ENCODE measurements at regions not wholly inside any gene's neighbourhood (a gene's known extent, or its start where the extent isn't known, plus 50 kb on each side); places are given as distances from the start of the nearest gene placed in this dataset.
"Not testable (repeated sequence)": the region's sequence is repeated elsewhere in the genome, so short reads cannot be mapped to it uniquely, and the experiment has no call there.

- no peak for DNase-seq
These were observed 323.2 kb upstream of the COBL start for GRCh38 chr7:51639661-51640334.

DNA sequence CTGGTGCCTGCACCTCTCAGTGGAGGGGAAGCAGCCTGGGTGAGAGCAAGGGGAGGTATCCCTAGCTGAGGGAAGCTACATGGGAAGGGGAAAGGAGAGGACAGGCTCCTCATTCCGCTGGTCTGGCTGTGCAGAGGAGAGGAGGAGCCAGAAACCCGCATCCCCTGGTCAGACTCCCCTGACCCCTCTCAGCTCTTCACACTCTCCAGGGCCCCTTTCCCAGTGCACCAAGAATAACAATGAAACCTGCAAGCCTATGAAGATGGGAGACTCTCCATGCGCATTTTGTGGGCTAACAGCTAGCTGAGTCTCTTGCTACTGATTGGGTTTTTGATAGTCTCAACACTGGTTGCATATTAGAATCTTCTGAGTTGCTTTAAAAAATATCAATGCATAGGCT, 319.9 kb upstream of the COBL start:
- DNase-seq = no peak

GRCh38 chr7:51635775-51636174, 319.2 kb upstream of the COBL start:
- no peak for DNase-seq

DNA sequence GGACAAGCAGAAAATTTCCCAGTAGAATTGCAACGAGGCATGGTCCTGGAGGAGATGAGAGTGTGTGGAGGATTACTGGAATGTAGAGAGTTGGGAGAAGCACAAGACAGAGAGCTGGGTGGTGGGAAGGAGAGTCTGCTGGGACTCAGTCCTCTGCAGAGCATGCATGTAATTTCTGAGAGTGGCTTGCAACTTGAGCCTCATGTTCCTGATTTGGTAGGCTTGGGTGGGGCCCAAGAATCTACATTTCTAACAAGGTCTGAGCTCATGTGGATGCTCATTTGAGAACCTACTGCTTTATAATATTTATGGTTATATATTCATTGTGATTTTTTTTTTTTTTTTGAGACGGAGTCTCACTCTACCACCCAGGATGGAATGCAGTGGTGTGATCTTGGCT, 317.9 kb upstream of the COBL start:
- no peak for DNase-seq

- DNase-seq = no peak
These were observed 317.4 kb upstream of the COBL start for GRCh38 chr7:51634025-51634424.

DNA sequence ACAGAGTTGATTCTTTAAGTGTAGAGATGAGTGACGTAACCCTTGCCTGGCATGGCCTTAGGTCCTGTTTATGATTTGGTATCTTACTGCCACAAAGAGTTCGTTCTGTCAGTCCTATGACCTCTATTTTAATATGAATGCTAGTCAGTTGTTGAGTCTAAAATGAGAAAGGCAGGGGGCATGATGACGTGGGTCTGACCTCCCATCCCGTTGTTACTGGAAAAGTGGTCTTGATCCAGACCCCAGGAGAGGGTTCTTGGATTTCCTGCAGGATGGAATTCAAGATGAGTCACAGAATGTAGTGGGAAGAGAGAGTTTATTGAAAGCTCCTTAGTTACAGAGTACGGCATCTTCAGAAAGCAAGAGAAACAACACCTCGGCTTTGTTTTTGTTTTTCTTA, 317.0 kb upstream of the COBL start:
- DNase-seq = no peak

GRCh38 chr7:51633006-51633405, 316.4 kb upstream of the COBL start:
- DNase-seq = no peak

GRCh38 chr7:51630933-51631332, 314.3 kb upstream of the COBL start:
- no peak for DNase-seq

DNA sequence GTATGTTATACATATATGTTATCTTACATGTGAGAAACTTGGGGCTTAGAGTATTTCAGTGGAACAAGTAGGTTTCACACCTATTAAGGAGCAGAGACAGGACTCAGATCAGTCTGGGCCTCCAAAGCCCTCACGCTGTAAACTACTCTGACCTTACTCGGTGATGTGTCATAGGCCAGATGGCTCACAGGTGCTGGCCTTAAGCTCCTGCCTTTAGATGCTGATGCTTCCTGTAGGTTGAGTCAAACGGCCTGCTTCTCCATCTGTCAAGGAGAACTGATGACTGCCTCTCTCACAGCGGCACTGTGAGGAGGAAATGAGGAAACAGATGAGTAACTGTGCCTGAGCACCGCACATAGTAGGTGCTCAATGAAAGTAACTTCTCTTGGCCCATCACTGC, 312.6 kb upstream of the COBL start:
- DNase-seq = no peak

GRCh38 chr7:51621956-51622355, 305.3 kb upstream of the COBL start:
- DNase-seq = no peak

DNA sequence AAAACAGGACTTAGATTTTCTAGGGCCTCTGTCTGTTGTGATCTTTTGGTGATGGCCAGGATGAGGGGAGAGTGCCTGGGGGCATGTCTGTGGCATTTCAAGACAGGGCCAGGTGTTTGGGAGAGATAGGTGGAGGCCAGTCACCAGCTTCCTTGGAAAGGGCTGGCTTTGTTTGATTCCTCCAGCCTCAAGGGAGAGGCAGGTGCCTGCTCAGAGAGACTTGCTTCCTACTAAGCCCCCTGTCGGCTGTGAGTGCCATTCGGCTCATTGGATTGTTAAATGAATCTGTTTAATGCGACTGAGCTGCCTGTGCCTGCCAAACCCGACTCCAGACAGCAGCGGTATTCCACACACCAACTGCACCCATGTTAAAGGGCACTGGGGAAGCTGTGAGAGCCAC, 304.1 kb upstream of the COBL start:
- no peak for DNase-seq

DNA sequence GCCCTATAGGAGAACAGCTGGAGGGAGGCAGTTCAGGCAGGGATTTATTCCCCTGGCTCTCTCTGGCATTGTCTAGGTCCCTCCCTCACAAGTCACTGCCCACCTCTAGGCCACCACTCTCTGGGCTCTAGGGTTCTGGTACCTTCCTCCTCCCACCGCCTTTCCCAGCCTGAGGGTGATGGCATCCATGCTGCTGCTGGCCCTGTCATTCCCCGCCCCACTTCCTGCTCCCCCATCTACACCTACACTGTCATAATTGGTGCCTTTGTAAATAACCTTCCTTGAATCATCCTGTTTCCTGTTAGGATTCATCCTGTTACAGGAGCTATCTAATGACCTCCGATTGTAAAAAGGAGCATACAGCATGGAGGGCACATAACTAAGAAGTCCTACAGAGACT, 303.3 kb upstream of the COBL start:
- no peak for DNase-seq

- DNase-seq = no peak
These were observed 301.1 kb upstream of the COBL start for GRCh38 chr7:51617686-51618085.

DNA sequence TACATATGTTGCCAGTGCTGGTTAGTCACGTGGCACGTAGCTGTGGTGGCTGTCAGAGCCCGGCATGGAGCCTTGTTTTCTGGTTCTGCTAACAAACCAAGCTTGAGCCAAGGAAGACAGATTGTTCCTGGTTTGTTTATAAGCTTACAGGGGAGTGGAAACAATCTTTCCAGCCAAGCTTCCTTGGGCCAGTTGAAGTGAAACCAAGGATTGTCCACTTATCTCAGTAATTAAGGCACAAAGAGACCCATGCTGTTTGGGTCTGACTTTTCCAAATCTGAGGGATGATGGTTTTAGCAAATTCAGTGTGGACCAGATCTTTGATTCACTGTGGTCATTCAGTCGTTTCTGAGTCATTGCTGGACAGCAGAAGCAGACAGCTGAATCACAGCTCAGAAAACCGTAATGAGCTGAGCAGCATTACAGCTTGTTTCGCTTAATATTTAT, 297.3 kb upstream of the COBL start:
- DNase-seq = no peak

DNA sequence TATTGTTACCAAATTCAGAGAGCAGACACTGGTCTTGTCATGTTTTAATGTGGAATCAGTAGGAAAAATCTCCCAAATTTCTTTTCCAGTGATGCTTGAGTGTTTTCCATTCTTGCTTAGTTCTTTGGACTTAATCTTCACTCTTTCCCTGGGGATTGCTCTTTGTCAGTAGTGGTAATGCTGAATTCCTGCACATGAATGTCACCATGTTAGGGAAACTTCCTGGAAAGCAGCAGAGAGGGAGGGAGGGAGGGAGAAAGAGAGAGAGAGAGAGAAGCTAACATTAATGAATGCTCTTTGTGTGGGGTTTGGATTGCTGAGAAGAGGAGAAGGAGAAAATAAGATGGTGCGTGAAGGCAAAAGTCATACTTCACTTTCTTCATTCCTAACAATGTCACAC, 295.3 kb upstream of the COBL start:
- DNase-seq = no peak

GRCh38 chr7:51607447-51607846, 290.8 kb upstream of the COBL start:
- DNase-seq = no peak

DNA sequence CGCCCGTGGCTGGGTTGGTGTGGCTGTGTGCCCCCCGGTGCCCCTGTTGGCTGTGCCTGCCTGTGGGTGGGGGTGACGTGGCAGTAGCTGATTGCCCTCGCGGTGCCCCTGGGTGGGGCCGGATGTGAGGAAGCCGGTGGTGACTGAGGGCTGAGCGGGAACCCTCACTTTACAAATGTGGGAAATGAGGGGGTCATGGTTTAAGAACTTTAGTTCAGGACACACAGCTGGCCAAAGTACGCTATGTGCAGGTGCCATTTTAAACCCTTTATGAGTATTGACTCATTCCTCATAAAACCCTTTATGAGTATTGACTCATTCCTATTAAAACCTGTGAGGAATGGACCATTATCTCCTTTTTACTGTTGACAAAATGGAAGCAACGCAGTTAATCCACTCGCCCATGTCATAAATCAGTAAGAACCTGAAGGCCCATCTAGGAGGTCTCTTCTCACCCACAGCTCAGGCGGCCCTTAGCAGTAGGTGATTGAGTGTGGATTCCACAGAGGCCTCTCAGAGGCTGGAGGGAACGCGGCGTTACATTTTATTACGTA, 290.1 kb upstream of the COBL start:
- DNase-seq = no peak

DNA sequence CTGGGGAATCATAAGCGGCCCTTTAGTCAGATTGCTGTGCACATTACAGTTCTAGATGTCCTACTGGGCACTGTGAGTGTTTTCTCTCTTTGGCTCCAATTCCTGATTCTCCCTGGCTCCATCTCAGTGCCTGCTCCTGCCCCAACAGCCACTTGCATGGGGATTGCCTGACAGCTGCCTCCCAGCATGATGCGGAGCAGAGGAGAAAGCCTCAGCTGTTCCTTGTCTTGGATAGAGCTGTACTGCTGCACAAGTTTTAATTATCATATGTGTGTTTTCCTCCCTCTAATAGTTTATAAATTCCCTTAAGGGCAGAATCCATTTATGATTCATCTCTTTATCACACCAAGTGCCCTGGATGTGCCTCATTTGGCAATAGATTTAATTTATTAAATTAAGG, 285.8 kb upstream of the COBL start:
- no peak for DNase-seq

DNA sequence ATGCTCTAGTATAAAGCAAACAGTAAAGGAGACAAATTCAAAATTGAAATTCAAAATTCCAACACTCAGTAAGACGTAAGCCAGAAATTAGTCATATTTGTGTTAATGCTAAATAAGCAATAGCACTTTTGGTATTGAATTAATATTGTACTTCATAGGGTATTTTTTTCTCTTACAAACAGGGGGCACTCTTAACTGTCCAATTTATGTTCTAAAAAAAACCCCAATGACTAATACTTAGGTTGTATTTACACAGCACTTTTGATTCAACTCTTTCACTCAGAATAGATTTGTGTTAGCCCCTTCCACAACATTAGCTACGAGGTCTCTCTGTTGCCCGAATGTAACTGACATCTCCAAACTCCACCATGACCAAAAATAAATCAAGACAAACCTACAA, 284.9 kb upstream of the COBL start:
- no peak for DNase-seq

GRCh38 chr7:51599935-51600334, 283.3 kb upstream of the COBL start:
- DNase-seq = not testable (repeated sequence)

GRCh38 chr7:51593628-51594027, 277.0 kb upstream of the COBL start:
- DNase-seq = no peak

DNA sequence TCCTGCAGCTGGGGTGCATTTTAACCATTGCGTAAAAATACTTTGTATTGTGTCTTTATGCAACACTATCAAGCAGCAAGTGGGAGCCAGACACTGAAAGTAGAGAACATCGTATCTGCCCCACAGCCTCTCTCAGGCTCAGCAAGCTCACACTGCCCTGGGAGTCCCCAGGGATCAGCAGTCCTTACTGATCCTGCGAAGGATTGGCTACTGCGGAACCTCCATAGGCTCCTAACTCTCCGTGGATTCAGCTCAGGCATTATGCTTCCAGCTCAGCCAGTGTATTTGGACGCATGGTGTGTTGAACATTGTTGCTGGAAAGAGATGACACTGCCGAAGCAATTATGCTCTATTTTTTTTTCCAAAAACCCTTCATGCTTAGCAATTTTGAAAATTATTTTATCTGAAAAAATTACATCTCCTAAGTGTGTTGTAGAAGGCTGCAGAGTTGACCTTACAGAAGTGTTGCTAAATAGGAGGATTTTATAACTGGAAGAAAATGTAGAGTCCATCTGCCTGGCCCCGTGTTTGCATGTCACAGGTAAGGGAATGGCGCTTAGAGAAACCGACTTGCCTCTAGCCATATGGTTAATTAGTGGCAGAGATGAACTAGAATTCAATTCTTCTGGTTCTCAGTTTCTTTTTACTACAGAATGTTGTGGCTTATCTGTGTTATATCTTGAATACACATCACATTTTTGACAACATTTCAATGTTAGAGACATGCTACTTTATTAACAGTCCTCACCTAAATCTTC, 276.4 kb upstream of the COBL start:
- no peak for DNase-seq

DNA sequence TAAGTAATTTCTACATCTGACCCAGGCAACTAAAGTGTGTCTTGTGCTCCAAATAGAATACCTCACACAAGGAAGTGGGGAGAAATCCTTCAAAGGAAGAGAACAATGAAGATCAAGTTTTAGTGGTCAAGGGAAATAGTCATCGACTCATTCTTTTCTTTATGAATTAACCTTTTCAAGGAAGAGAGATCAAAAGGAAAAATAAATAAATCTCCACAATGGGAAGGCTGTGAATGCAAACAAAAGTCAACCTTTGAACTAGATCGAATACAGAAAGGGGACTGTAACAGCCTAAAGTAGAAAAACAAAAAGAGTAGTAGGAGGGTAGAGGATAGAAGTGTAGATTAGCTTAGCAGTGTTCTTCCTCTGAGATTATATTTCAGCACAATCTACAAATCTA, 274.6 kb upstream of the COBL start:
- no peak for DNase-seq

DNA sequence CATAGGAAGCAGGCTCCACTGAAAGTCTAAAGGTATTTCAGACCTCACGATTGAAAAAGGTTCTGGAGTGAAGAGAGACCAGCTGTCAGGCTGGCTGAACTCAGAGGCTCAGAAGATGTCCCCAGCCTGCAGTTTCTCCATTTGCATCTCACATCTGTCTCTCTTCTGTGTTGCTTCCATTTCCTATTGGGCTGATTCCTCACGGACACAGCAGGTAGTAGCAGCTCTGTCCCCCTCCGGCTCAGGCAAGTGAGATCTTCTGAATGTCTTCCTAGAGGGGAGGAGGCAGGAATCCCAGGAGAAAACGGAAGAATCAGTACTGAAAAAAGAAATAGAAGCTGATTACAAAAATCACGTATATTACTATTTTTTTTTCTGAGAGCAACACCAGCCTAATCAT, 274.1 kb upstream of the COBL start:
- no peak for DNase-seq

DNA sequence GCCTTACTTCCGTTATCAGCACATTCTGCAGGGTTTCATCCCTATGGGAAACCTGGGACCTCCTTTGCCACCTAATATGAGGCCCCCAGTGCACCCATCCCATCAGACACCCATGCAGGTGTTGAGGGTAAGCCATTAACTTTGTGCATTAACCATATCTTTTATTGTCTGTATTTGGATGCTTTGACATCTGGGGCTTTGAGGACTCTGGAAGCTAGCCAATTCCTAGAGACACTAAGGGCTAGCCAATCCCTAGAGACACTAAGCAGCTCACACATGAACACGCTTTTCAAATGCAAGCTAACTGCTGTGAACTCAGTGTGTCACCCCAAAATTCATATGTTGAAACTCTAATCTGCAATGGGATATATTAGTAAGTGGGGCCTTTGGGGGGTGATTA, 272.5 kb upstream of the COBL start:
- no peak for DNase-seq
